ENCODE measurements at regions not wholly inside any gene's neighbourhood (a gene's known extent, or its start where the extent isn't known, plus 50 kb on each side); places are given as distances from the start of the nearest gene placed in this dataset.
A peak's percentile ranks its signal among the peaks of the same experiment; 100 is the strongest.

DNA sequence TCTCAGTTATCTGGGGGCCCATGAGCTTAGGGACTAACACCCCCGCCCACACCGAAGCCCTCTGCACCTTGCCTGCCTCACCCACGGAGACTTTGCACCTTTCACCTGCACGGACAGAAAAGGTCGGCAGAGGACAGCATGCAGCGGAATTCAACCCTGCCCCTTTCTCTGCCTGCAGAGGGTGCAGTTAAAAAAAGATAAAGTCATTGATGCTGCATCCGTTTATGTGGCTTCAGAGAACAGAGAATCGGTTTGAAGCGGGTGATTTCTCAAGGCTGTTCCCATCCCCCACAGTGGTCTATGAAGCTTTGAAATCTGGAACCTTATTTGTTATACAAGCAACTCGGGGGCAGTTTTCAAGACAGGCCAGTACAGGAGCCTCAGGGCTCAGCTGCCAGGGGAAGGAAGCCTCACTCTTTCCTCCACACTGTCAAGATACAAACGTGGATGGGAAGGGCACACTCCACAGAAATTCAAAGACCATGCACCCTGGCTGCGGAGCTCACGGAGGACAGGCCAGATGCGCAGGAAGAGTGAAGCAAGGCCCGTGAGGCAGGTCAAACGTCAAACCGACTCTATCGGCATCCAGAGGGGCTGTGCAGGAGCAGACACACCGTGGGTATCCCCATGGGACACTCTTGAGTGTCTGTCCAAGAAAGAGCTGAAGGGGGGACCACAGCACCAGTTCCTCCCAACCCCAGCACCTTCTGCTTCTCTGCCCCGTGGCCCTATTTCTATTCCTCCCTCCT lies 66.3 kb downstream of the INSIG1 start:
- no peak overlapping the region for H3K27ac ChIP-seq (ENCODE audit: low read depth, low read length)

DNA sequence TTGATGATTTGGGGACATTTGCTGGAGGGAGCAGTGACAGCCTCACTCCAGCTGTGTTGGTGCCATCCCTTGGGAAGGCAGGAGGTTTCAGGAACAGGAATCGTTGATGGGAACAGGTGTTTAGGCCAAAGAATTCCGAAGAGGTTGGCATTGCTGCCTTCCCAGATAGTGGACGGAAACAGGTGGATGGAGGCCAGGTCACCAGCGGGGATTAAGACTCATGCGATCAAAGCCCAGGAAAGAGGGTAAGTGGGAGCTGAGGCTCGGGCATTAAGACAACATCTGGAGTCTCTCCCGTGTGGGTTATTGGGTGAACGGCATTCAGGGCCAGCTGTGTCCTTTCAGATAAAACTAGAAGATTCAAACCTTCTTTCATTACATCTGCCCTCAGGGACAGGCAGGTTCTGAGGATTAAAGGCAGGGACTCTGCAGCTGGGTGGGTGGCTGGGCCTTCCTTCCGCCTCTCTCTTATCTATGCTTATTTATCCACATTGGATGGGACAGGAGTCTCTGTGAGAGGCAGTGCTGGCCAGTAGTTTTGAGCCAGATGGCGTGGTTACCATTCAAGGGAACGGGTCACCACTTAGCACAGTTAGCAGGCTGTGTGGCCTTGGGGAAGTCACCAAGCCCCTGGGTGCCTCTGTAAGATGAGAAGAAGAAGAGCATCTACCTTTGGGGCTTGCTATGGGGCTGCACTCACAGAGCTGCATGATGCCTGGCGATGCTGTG lies 67.6 kb downstream of the INSIG1 start:
- Histone ChIP-seq H3K23ac (ENCODE audit: low read length) (no peak overlapping the region), H3K9ac (ENCODE audit: low read length) (no peak overlapping the region), H3K27me3 (ENCODE audit: insufficient read depth, low read length, poor library complexity) (peaks cover 4% of the 10 kb centered on the region), H2BK5ac (ENCODE audit: low read length) (no peak overlapping the region), H3K4me1 (ENCODE audit: control insufficient read depth, low read depth, low read length) (no peaks in the 10 kb centered on the region), H4K5ac (ENCODE audit: low read length) (no peak overlapping the region), H3K79me2 (ENCODE audit: control insufficient read depth, insufficient read depth, low read length) (no peaks in the 10 kb centered on the region), H3K4ac (ENCODE audit: low read depth, low read length) (no peak overlapping the region), H3K4me3 (ENCODE audit: low read length) (no peak overlapping the region), H3K27ac (ENCODE audit: low read depth, low read length) (no peak overlapping the region), H3K79me1 (ENCODE audit: low read length) (no peaks in the 10 kb centered on the region), H2BK15ac (replicated peaks; ENCODE audit: low read depth) (no peak overlapping the region), H3K56ac (ENCODE audit: low read length) (no peak overlapping the region), H4K8ac (ENCODE audit: low read depth, low read length) (no peak overlapping the region), H2BK120ac (ENCODE audit: low read depth, low read length) (no peak overlapping the region), H3K18ac (ENCODE audit: low read length) (no peak overlapping the region), H3K36me3 (ENCODE audit: control insufficient read depth, insufficient read depth, low read length) (no peaks in the 10 kb centered on the region), H2AK5ac (ENCODE audit: low read length) (no peak overlapping the region), H3K4me2 (ENCODE audit: low read length) (no peak overlapping the region)
- no peak for DNase-seq
- WGBS (ENCODE audit: extremely low coverage, insufficient coverage, low lambda C conversion rate), result no CpG with 5 or more reads among the region's 12 CpGs

More for the DNA sequence above, 66.3 kb downstream of the INSIG1 start:
- H3K4me2 ChIP-seq (ENCODE audit: low read length), result no peak overlapping the region
- DNase-seq, result peak; percentile 36
- H4K5ac ChIP-seq (ENCODE audit: low read length), result no peak overlapping the region
- H3K79me2 ChIP-seq (ENCODE audit: control insufficient read depth, insufficient read depth, low read length), result no peaks in the 10 kb centered on the region
- H3K56ac ChIP-seq (ENCODE audit: low read length), result no peak overlapping the region
- no peaks in the 10 kb centered on the region for H3K27me3 ChIP-seq (ENCODE audit: insufficient read depth, low read length, poor library complexity)
- no peak overlapping the region for H3K23ac ChIP-seq (ENCODE audit: low read length)
- H3K9ac ChIP-seq (ENCODE audit: low read length), result no peak overlapping the region
- no peaks in the 10 kb centered on the region for H3K4me1 ChIP-seq (ENCODE audit: control insufficient read depth, low read depth, low read length)
- no peak overlapping the region for H2BK5ac ChIP-seq (ENCODE audit: low read length)
- H2AK5ac ChIP-seq (ENCODE audit: low read length), result no peak overlapping the region
- H3K18ac ChIP-seq (ENCODE audit: low read length), result no peak overlapping the region
- no CpG with 5 or more reads among the region's 20 CpGs for WGBS (ENCODE audit: extremely low coverage, insufficient coverage, low lambda C conversion rate)
- H3K4me3 ChIP-seq (ENCODE audit: low read length), result no peak overlapping the region
- H3K36me3 ChIP-seq (ENCODE audit: control insufficient read depth, insufficient read depth, low read length), result no peaks in the 10 kb centered on the region
- no peak overlapping the region for H2BK15ac ChIP-seq (replicated peaks; ENCODE audit: low read depth)
- H3K4ac ChIP-seq (ENCODE audit: low read depth, low read length), result no peak overlapping the region
- H2BK120ac ChIP-seq (ENCODE audit: low read depth, low read length), result no peak overlapping the region
- H3K79me1 ChIP-seq (ENCODE audit: low read length), result no peaks in the 10 kb centered on the region
- H4K8ac ChIP-seq (ENCODE audit: low read depth, low read length), result no peak overlapping the region

DNA sequence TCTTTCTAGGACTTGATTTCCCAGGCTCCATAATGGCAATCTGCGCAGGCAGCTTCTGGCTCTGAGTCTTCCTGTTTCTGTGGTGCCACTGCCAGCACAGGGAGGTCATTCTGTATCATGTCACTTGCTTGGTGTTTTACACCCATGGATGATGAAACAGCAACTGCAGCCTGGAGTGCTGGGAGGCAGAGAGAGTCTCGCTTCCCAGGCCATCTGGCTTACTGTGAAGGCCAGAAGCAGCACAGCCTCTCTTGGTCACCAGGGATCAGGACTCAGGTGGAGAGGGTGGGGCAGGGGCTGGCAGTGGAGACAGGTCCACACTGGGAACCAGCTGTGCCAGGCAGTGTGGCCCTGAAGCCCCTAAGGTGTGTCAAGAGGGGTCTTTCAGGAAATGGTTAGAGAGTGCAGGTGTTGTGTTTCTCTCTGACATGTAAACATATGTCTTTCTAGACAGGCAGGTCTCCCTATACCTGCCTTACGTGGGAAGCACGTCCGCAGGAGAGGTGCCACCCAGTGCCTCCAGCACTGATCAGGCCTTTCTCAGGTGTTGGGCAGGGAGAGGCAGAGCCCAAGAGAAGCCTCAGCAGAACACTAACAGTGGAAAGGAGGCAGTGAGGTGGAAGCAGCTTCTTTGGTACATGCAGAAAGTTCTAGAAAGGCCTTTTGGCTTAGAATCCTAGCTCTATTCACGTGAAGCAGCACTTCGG lies 71.4 kb downstream of the INSIG1 start:
- no peak overlapping the region for H2BK15ac ChIP-seq (replicated peaks; ENCODE audit: low read depth)
- no peak overlapping the region for H3K56ac ChIP-seq (ENCODE audit: low read length)
- H3K79me1 ChIP-seq (ENCODE audit: low read length), result no peaks in the 10 kb centered on the region
- H3K27ac ChIP-seq (ENCODE audit: low read depth, low read length), result no peak overlapping the region
- H3K9ac ChIP-seq (ENCODE audit: low read length), result no peak overlapping the region
- H3K4me2 ChIP-seq (ENCODE audit: low read length), result no peak overlapping the region
- no peaks in the 10 kb centered on the region for H3K4me1 ChIP-seq (ENCODE audit: control insufficient read depth, low read depth, low read length)
- H3K36me3 ChIP-seq (ENCODE audit: control insufficient read depth, insufficient read depth, low read length), result no peaks in the 10 kb centered on the region
- no peak overlapping the region for H2AK5ac ChIP-seq (ENCODE audit: low read length)
- no peak overlapping the region for H4K8ac ChIP-seq (ENCODE audit: low read depth, low read length)
- peaks cover 36% of the 10 kb centered on the region for H3K27me3 ChIP-seq (ENCODE audit: insufficient read depth, low read length, poor library complexity)
- H2BK120ac ChIP-seq (ENCODE audit: low read depth, low read length), result no peak overlapping the region
- no peak overlapping the region for H3K18ac ChIP-seq (ENCODE audit: low read length)
- H3K4ac ChIP-seq (ENCODE audit: low read depth, low read length), result no peak overlapping the region
- DNase-seq, result no peak
- no peak overlapping the region for H2BK5ac ChIP-seq (ENCODE audit: low read length)
- no peak overlapping the region for H3K4me3 ChIP-seq (ENCODE audit: low read length)
- H3K79me2 ChIP-seq (ENCODE audit: control insufficient read depth, insufficient read depth, low read length), result no peaks in the 10 kb centered on the region
- H3K23ac ChIP-seq (ENCODE audit: low read length), result no peak overlapping the region
- no peak overlapping the region for H4K5ac ChIP-seq (ENCODE audit: low read length)
- WGBS (ENCODE audit: extremely low coverage, insufficient coverage, low lambda C conversion rate), result no CpG with 5 or more reads among the region's 7 CpGs

DNA sequence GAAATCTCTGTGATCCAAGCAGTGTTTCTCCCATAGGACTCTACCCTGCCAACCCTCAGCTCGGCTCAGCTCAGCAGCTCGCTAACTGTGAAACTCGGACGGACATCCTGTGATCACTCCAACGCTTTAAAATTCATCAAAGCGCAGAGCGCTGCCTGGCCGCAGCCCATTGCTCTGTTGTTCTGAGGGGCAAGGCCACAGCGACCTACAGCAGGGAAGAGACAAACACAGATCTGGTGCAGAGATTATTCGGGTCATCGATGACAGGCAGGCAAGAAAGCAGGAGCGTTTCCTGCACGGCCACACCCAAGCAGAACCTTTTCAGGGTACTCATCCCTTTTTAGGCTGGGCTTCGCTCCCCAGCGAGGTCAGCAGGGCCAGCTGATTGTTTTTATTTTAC lies 72.1 kb downstream of the INSIG1 start:
- no peak overlapping the region for H3K4ac ChIP-seq (ENCODE audit: low read depth, low read length)
- H2BK120ac ChIP-seq (ENCODE audit: low read depth, low read length), result no peak overlapping the region
- peaks cover 43% of the 10 kb centered on the region for H3K27me3 ChIP-seq (ENCODE audit: insufficient read depth, low read length, poor library complexity)
- DNase-seq, result no peak
- no peak overlapping the region for H2BK5ac ChIP-seq (ENCODE audit: low read length)
- no peak overlapping the region for H3K9ac ChIP-seq (ENCODE audit: low read length)
- no peak overlapping the region for H2BK15ac ChIP-seq (replicated peaks; ENCODE audit: low read depth)
- no peak overlapping the region for H3K56ac ChIP-seq (ENCODE audit: low read length)
- H3K79me1 ChIP-seq (ENCODE audit: low read length), result no peaks in the 10 kb centered on the region
- H3K4me3 ChIP-seq (ENCODE audit: low read length), result no peak overlapping the region
- H3K79me2 ChIP-seq (ENCODE audit: control insufficient read depth, insufficient read depth, low read length), result no peaks in the 10 kb centered on the region
- no peak overlapping the region for H4K5ac ChIP-seq (ENCODE audit: low read length)
- no peak overlapping the region for H3K4me2 ChIP-seq (ENCODE audit: low read length)
- no peak overlapping the region for H3K18ac ChIP-seq (ENCODE audit: low read length)
- no peak overlapping the region for H3K27ac ChIP-seq (ENCODE audit: low read depth, low read length)
- no CpG with 5 or more reads among the region's 15 CpGs for WGBS (ENCODE audit: extremely low coverage, insufficient coverage, low lambda C conversion rate)
- no peak overlapping the region for H4K8ac ChIP-seq (ENCODE audit: low read depth, low read length)
- no peaks in the 10 kb centered on the region for H3K36me3 ChIP-seq (ENCODE audit: control insufficient read depth, insufficient read depth, low read length)
- H3K23ac ChIP-seq (ENCODE audit: low read length), result no peak overlapping the region
- H3K4me1 ChIP-seq (ENCODE audit: control insufficient read depth, low read depth, low read length), result no peaks in the 10 kb centered on the region
- no peak overlapping the region for H2AK5ac ChIP-seq (ENCODE audit: low read length)

DNA sequence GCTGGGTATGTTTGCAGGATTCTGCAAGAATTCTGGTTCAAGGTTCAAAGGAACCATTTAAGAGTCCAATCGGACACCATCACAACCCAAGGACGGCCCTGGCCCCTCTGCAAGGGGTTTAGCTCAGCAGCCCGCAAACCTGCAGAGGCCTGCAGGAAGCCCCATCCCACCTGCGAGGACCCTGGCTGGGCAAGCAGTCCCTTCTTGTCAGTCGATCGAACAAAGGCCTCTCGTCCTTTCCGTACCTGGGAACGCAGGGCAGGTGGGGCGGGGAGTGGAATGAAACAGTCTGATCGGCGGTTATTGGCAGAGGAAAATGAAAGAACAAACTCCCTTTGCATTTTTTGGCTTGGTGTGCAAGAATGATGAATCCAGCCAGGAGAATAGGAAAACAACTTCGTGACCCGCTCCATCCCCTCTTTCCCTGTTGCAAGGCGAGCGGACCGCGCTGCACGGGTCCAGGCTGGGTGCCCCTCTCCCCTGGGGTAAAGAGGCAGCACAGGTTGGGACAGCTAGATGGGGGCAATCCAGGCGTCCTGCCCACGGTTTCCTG lies 73.7 kb downstream of the INSIG1 start:
- Histone ChIP-seq H3K27me3 (ENCODE audit: insufficient read depth, low read length, poor library complexity) (peaks cover 60% of the 10 kb centered on the region), H4K5ac (ENCODE audit: low read length) (no peak overlapping the region), H3K4me2 (ENCODE audit: low read length) (no peak overlapping the region), H3K79me2 (ENCODE audit: control insufficient read depth, insufficient read depth, low read length) (no peaks in the 10 kb centered on the region), H3K56ac (ENCODE audit: low read length) (no peak overlapping the region), H3K27ac (ENCODE audit: low read depth, low read length) (no peak overlapping the region), H3K18ac (ENCODE audit: low read length) (no peak overlapping the region), H3K4ac (ENCODE audit: low read depth, low read length) (no peak overlapping the region), H3K79me1 (ENCODE audit: low read length) (no peaks in the 10 kb centered on the region), H2BK120ac (ENCODE audit: low read depth, low read length) (no peak overlapping the region), H3K23ac (ENCODE audit: low read length) (no peak overlapping the region), H2BK15ac (replicated peaks; ENCODE audit: low read depth) (no peak overlapping the region), H4K8ac (ENCODE audit: low read depth, low read length) (no peak overlapping the region), H3K4me1 (ENCODE audit: control insufficient read depth, low read depth, low read length) (no peaks in the 10 kb centered on the region), H2BK5ac (ENCODE audit: low read length) (no peak overlapping the region), H2AK5ac (ENCODE audit: low read length) (no peak overlapping the region), H3K36me3 (ENCODE audit: control insufficient read depth, insufficient read depth, low read length) (no peaks in the 10 kb centered on the region), H3K4me3 (ENCODE audit: low read length) (no peak overlapping the region), H3K9ac (ENCODE audit: low read length) (no peak overlapping the region)
- no CpG with 5 or more reads among the region's 21 CpGs for WGBS (ENCODE audit: extremely low coverage, insufficient coverage, low lambda C conversion rate)
- no peak for DNase-seq
